Thoracic aorta (tissue), 2 donors: ENCODE measurements at regions not wholly inside any gene's neighbourhood (a gene's known extent, or its start where the extent isn't known, plus 50 kb on each side); places are given as distances from the start of the nearest gene placed in this dataset.
"Not testable (repeated sequence)": the region's sequence is repeated elsewhere in the genome, so short reads cannot be mapped to it uniquely, and the experiment has no call there.

Source experiments
- ATAC-seq: fragments of 150-250 bp; one replicate; pipeline ENCODE4 v1.8.0; 2017; ENCODE audit warnings: low read depth; ENCODE audit not compliant: insufficient number of reproducible peaks, low FRiP score
- DNase-seq: peaks from one replicate; pipeline ENCODE4 v3.0.0-alpha.2; 2020; ENCODE audit warnings: low spot score
- H3K27ac ChIP-seq, 2 donors: fragments of 200-600 bp; sonication (generic); 1 replicate in 1 of 2; 2 replicates in 1 of 2; pipeline ENCODE4 v1.5.1; 2016; ENCODE audit warnings: mild to moderate bottlenecking in 2 of 2, moderate library complexity in 2 of 2
- H3K27me3 ChIP-seq: fragments of 200-600 bp; sonication (generic); replicated peaks from 2 replicates; pipeline ENCODE4 v1.6.0; 2016; ENCODE audit warnings: mild to moderate bottlenecking; ENCODE audit not compliant: insufficient read depth
- H3K36me3 ChIP-seq: fragments of 200-600 bp; sonication (generic); one replicate; pipeline ENCODE4 v1.5.1; 2016
- H3K4me1 ChIP-seq, 2 donors: fragments of 200-600 bp; sonication (generic); 1 replicate in 1 of 2; 2 replicates in 1 of 2; pipeline versions ENCODE4 v1.5.1 to v1.6.0; 2016; ENCODE audit warnings: low read depth in 2 of 2, mild to moderate bottlenecking in 1 of 2; ENCODE audit not compliant: control insufficient read depth in 1 of 2
- H3K4me3 ChIP-seq: fragments of 200-600 bp; sonication (generic); 2 replicates; pipeline ENCODE4 v1.5.1; 2016; ENCODE audit warnings: mild to moderate bottlenecking
- H3K9me3 ChIP-seq: fragments of 200-600 bp; sonication (generic); 2 replicates; pipeline ENCODE4 v1.5.1; 2016
- TF ChIP-seq, protein P1 (sequence below): fragments of 200-600 bp; sonication (generic); IDR thresholded peaks from one replicate; pipeline ENCODE4 v1.5.1; 2019; ENCODE audit warnings: antibody characterized with exemption

DNA sequence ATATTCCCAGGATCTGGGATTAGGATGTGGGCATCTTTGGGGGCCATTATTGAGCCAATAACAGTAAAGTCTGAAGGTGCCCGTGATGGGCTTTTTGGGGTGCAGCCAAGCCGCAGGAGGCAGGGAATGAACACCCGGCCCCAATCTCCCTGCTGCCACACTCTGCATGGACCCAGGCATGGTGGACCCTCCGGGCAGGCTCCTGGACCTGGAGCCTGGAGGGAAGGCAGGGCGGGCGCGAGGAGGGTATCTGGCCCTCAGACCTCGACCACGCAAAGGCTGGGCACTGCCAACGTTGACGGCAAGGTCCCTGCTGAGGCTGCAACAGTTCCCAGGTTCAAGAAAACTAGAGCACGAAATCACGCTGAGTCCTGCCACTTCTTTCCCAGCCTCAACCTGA, 150.9 kb upstream of the ZNF469 start:
- not testable (repeated sequence) for H3K27me3 ChIP-seq, H3K9me3 ChIP-seq, H3K4me3 ChIP-seq, DNase-seq, ATAC-seq, H3K27ac ChIP-seq, H3K36me3 ChIP-seq
- H3K4me1 ChIP-seq = peaks cover 7 to 26% of the 10 kb centered on the region in 2 donors

DNA sequence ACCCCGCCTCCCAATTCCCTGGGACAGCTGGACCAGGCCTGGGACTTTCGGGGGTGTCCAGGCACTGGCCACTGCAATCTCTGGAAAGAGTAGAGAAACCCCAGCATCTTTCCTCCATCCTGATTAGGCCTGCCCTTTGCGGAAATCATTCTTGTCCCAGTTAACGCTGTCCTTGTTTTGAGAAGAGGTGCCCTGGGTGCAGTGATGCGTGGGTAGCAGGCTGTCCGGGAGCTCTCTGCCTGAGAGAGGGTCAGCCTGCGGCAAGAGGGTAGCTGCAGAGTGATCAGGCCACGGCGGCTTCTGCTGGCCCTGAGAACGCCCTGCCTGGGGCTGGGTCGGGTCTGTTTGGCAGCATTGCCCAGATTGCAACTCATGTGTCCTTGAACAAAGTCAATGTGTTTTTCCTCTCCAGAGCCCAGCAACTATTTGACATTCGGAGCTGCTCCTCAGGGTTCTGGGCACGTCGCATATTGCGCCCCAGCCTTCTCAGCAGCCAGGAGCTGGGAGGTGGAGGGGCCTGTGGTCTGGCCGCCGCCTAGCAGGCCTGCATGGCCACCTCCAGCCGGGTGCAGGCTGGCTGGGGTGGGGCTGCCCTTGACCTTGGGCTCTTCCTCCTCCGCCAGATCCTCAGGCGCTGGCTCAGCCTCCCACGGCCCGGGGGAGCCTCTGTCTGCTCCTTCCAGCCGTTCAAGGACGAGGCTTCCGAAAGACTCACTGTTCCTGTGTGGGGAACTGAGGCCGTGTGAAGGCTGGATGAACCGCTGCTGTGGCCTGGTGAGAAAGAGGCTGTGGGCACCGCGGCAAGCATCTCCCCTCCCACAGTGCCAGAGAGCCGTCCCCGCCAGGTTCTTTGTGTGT, 150.1 kb upstream of the ZNF469 start:
- H3K4me3 ChIP-seq, H3K27ac ChIP-seq, H3K27me3 ChIP-seq, H3K9me3 ChIP-seq, H3K36me3 ChIP-seq, DNase-seq, ATAC-seq: not testable (repeated sequence)
- H3K4me1 ChIP-seq = peaks cover 7 to 26% of the 10 kb centered on the region in 2 donors

DNA sequence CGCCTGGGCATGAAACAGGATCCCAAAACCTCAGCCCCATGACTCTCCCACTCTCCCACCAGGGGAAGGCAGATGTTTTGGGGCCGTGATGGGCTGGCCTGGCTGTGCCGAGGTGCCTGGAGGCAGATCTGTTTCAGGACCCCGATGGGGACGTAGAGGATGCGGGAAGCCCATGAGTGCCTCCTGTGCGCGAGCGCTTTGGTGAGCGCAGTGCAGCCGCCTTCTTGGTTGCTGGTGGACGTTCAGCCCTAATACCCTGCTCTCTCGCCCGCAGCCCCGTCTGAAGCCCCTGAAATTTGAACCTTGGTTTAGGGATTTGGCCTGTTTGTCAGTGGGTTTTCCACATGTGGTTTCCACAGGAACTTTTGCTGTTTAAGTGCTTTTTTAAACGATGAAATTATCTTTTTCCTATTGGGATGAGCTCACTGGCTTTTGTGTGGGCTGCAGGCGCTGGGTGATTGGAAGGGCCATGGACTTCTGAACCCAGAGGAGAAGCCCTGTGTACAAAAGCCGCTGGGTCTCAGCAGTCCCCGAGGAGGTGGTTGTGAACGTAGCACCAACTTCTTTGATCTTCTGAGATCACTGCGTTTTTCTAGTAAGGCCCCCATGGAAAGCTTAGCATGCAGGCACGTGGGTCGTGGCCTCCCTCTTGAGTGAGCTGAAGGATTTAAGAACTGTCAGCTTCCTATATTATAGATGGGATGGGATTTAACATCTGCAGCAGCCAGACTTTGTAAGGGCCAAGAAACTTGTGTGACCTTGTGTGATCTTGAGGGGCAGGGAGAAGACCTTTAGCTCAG, 148.9 kb upstream of the ZNF469 start:
- H3K27me3 ChIP-seq, H3K9me3 ChIP-seq, H3K36me3 ChIP-seq, ATAC-seq, DNase-seq: not testable (repeated sequence)
- H3K27ac ChIP-seq = peak overlapping the region; percentile 79 to 92
- peak overlapping the region; percentile 58 for H3K4me3 ChIP-seq
- peaks cover 17 to 37% of the 10 kb centered on the region in 2 donors for H3K4me1 ChIP-seq

DNA sequence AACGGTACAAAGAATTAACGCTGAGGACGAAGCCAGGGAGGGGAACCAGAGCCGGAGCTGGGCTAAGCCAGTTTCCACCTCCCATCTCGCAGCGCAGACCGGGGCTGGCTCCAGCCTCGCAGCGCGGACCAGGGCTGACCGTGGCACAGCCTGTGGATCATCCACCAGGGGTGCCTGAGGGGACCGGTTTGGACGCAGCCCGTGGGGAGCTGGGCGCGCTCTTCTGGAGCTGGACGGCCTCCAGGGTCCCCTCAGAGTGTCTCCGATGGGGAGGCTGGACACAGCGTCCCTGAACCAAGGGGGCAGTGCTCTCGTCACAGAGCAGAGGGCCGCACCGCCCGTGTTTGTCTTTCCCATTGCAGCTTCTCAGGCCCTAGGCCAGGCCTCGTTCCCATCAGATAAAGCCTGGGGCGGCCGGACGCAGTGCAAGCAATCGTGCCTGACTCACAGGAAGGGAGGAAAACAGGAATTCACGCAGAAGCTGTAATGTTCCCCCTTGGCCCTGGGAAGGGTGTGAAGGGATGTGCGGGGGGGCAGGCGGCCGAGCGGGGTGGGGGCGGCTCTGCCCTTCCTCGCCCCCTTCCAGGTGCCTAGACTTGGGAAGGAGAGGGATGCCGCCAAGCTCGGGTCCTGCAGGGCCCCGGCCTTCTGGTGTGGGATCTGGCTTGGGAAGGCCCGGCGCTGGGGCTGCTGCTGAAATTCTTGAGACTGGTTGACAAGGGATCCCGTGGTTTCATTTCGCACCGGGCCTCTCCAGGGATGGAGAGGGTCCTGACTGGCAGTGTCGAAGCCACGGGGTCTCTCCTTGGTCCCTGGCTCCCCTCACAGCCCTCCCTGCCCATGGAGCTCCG, 148.1 kb upstream of the ZNF469 start:
- not testable (repeated sequence) for H3K27me3 ChIP-seq, H3K36me3 ChIP-seq, DNase-seq, H3K9me3 ChIP-seq
- TF ChIP-seq, protein P1, sequence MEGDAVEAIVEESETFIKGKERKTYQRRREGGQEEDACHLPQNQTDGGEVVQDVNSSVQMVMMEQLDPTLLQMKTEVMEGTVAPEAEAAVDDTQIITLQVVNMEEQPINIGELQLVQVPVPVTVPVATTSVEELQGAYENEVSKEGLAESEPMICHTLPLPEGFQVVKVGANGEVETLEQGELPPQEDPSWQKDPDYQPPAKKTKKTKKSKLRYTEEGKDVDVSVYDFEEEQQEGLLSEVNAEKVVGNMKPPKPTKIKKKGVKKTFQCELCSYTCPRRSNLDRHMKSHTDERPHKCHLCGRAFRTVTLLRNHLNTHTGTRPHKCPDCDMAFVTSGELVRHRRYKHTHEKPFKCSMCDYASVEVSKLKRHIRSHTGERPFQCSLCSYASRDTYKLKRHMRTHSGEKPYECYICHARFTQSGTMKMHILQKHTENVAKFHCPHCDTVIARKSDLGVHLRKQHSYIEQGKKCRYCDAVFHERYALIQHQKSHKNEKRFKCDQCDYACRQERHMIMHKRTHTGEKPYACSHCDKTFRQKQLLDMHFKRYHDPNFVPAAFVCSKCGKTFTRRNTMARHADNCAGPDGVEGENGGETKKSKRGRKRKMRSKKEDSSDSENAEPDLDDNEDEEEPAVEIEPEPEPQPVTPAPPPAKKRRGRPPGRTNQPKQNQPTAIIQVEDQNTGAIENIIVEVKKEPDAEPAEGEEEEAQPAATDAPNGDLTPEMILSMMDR = peak; percentile 34
- ATAC-seq = peak; percentile 69
- Histone ChIP-seq H3K4me3 (peak overlapping the region; percentile 66), H3K4me1 (peaks cover 17 to 37% of the 10 kb centered on the region in 2 donors), H3K27ac (peak overlapping the region; percentile 79 to 92)

DNA sequence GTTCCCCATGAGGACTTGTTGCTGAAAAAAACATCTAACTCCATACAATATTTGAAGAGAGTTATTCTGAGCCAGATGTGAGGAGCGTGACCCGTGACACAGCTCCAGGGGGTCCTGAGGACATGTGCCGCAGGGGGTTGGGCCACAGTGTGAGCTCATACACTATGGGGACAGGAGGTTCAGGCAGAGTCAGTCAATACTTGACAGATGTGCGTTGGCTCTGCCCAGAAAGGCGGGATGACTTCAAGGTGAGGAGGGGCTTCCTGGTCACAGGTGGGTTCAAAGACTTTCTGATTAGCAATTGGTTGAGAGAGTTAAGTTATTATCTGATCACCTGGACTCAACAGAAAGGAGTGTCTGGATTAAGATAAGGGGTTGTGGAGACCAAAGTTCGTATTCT, 147.1 kb upstream of the ZNF469 start:
- not testable (repeated sequence) for H3K27me3 ChIP-seq, ATAC-seq, H3K36me3 ChIP-seq, H3K4me3 ChIP-seq, DNase-seq, H3K9me3 ChIP-seq
- Histone ChIP-seq H3K4me1 (peaks cover 17 to 40% of the 10 kb centered on the region in 2 donors), H3K27ac (peak overlapping the region; percentile 79 to 92)

DNA sequence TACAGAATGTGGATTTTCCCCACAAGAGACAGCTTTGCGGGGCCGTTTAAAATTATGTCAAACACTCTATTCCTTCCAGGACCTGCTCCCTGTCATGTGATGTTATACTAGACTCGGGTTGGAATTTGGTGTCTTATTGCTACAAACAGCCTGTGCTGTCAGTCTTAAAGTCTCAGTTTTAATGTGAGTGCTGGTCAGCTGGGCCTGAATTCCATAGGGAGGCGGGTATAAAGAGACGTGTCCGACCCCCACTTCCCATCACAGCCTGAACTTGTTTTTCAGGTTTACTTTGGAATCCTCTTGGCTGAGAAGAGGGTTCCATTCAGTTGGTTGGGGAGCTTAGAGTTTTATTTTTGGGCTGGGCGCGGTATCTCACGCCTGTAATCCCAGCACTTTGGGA, 146.5 kb upstream of the ZNF469 start:
- H3K27me3 ChIP-seq, H3K27ac ChIP-seq, ATAC-seq, H3K9me3 ChIP-seq, H3K36me3 ChIP-seq, H3K4me3 ChIP-seq, DNase-seq: not testable (repeated sequence)
- H3K4me1 ChIP-seq = peaks cover 17 to 40% of the 10 kb centered on the region in 2 donors

DNA sequence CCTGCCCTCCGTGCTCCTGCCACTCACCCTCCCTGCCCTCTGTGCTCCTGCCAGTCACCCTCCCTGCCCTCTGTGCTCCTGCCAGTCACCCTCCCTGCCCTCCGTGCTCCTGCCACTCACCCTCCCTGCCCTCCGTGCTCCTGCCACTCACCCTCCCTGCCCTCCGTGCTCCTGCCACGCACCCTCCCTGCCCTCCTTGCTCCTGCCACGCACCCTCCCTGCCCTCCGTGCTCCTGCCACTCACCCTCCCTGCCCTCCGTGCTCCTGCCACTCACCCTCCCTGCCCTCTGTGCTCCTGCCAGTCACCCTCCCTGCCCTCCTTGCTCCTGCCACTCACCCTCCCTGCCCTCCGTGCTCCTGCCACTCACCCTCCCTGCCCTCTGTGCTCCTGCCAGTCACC, 145.4 kb upstream of the ZNF469 start:
- H3K4me3 ChIP-seq, ATAC-seq, DNase-seq, H3K36me3 ChIP-seq, H3K9me3 ChIP-seq, H3K27me3 ChIP-seq, H3K27ac ChIP-seq: not testable (repeated sequence)
- H3K4me1 ChIP-seq = peaks cover 17 to 48% of the 10 kb centered on the region in 2 donors

DNA sequence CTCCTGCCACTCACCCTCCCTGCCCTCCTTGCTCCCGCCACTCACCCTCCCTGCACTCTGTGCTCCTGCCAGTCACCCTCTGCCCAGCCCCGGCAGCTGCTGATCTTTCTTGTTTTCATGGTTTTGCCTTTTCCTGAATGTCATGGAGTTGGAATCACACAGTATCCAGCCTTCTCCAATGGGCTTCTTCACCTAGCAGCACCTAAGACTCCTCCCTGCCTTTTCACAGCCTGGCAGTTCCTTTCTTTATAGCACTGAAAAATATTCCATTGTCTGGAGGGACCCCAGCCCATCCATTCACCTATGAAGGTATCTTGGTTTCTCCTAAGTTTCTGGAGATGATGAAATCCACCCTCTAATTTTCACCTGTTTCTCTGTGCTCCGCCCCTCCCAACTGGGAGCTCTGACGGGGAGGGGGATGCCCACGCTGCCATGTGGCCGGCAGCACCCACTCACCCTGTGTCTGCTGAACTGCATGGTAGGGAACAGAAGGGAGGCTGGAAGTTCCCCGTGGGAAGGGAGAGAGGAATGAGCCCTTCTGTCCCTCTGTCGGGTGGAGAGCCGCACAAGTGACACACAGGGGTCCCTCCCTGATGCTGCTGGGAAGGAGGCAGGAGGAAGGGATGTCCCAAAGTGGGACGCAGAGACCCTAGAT, 144.9 kb upstream of the ZNF469 start:
- not testable (repeated sequence) for H3K9me3 ChIP-seq, H3K4me3 ChIP-seq, DNase-seq, ATAC-seq, H3K27me3 ChIP-seq, H3K36me3 ChIP-seq
- Histone ChIP-seq H3K27ac (peak overlapping the region; percentile 53 to 66), H3K4me1 (peaks cover 17 to 54% of the 10 kb centered on the region in 2 donors)

DNA sequence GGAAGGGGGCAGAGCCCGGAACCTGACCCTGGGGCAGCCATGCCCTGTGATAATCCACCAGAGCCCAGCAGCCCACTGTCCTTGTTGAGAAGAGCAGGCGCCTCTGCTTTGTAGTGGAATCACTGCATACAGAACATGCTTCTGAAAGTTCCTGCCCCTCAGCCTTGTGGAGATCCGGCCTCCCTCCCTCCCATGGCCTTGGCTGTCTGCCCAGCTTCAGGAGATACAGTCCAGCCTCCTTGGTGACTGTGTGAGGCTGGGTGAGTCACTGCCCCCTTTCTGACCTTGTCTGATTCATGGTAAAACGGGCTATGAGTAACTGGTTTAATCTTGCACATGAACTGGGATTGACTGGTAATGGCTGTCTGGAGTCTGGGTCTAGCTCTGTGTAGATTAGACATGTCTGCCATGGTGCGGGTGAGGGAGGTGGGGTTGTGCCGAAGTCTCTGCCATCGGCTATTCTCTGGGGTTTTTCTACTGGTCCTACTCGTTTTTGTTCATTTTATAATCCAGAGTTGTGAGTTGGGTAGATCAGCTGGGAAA, 144.0 kb upstream of the ZNF469 start:
- H3K27ac ChIP-seq = peak overlapping the region; percentile 53 to 66
- DNase-seq = peak; percentile 96
- peak; percentile 87 for ATAC-seq
- peaks cover 22 to 60% of the 10 kb centered on the region in 2 donors for H3K4me1 ChIP-seq
- H3K4me3 ChIP-seq, H3K9me3 ChIP-seq, H3K36me3 ChIP-seq, H3K27me3 ChIP-seq: not testable (repeated sequence)

DNA sequence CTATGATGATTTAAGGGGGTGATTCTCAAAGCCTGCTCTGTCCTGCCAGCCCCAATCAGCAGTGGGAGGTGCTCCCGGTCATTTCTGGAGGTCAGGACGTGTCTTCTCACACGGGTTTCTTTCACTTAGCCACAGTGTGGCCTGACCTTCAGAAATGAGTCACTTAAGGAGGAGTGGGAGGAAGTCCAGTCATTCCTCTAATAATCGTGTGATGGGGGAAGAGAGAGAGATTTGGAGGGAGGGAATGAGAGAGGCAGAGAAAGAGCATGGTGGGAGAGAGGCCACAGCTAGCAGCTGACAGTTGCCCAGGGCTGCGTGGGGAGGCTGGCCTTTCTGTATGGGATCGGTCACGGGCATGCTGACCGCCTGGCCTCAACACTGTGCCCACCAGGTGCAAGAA, 142.6 kb upstream of the ZNF469 start:
- H3K4me1 ChIP-seq = peaks cover 25 to 60% of the 10 kb centered on the region in 2 donors
- ATAC-seq, H3K9me3 ChIP-seq, H3K4me3 ChIP-seq, H3K36me3 ChIP-seq, H3K27ac ChIP-seq, DNase-seq, H3K27me3 ChIP-seq: not testable (repeated sequence)
